ENCODE measurements at regions not wholly inside any gene's neighbourhood (a gene's known extent, or its start where the extent isn't known, plus 50 kb on each side); places are given as distances from the start of the nearest gene placed in this dataset.

DNA sequence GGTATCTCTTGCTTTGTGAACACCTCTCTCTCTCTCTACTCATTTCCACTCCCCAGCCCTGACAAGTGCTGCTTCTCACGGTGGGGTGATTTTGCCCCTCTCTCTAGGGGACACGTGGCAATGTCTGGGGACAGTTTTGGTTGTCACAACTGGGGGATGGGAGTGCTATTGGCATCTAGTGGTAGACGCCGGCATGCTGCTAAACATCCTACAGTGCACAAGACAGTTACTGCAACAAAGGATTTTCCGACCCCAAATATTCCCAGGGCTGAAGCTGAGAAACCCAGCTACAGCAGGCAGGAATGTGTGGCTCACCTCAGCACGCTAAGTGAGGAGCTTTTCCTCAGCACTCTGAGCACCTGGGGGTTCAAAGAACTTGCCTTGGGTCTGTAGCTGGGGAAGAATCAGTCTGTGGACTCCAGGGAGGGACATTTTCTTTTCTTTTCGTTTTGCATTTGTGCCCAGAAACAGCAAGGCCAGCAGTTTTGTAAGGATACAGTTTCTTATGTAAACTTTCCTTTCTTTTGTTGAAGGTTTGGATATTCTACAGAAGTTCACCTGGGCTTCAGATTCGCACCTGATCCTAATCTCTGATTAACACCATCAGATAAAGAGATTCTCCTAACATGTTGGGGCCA is 246.9 kb upstream of the ZFP64 start (continued):
- TF ChIP-seq ELF4 (CRISPR knock-in tag; IDR thresholded peaks at IDR 0.05; ENCODE audit: borderline replicate concordance) (no peak), PRMT3 (CRISPR knock-in tag; IDR thresholded peaks at IDR 0.05; ENCODE audit: borderline replicate concordance, low read depth) (no peak), CC2D1A (CRISPR knock-in tag; IDR thresholded peaks at IDR 0.05) (no peak), ZNF367 (CRISPR knock-in tag; IDR thresholded peaks at IDR 0.05; ENCODE audit: borderline replicate concordance) (no peak), TEF (CRISPR knock-in tag; IDR thresholded peaks at IDR 0.05) (no peak), ZNF784 (CRISPR knock-in tag; IDR thresholded peaks at IDR 0.05; ENCODE audit: borderline replicate concordance) (no peak), SMC3 (IDR thresholded peaks at IDR 0.05; ENCODE audit: low read length) (peak; percentile 20; the same call in 1 of the 2 replicates), HOXD1 (CRISPR knock-in tag; IDR thresholded peaks at IDR 0.05) (no peak), ELF3 (CRISPR knock-in tag; IDR thresholded peaks at IDR 0.05) (no peak), ZFP41 (CRISPR knock-in tag; IDR thresholded peaks at IDR 0.05; ENCODE audit: borderline replicate concordance) (no peak), ZNF264 (CRISPR knock-in tag; IDR thresholded peaks at IDR 0.05) (no peak), ZNF430 (CRISPR knock-in tag; IDR thresholded peaks at IDR 0.05) (no peak), MXI1 (IDR thresholded peaks at IDR 0.05; ENCODE audit: borderline replicate concordance, low read depth, low read length) (no peak), SIX4 (CRISPR knock-in tag; IDR thresholded peaks at IDR 0.05) (no peak), DR1 (CRISPR knock-in tag; IDR thresholded peaks at IDR 0.05) (no peak), MAFF (IDR thresholded peaks at IDR 0.05; ENCODE audit: low read depth, low read length) (peak; percentile 70), ZNF83 (CRISPR knock-in tag; IDR thresholded peaks at IDR 0.05; ENCODE audit: borderline replicate concordance) (no peak), REPIN1 (CRISPR knock-in tag; IDR thresholded peaks at IDR 0.05; ENCODE audit: borderline replicate concordance, low read depth) (no peak)
- TF ChIP-seq, protein P1, sequence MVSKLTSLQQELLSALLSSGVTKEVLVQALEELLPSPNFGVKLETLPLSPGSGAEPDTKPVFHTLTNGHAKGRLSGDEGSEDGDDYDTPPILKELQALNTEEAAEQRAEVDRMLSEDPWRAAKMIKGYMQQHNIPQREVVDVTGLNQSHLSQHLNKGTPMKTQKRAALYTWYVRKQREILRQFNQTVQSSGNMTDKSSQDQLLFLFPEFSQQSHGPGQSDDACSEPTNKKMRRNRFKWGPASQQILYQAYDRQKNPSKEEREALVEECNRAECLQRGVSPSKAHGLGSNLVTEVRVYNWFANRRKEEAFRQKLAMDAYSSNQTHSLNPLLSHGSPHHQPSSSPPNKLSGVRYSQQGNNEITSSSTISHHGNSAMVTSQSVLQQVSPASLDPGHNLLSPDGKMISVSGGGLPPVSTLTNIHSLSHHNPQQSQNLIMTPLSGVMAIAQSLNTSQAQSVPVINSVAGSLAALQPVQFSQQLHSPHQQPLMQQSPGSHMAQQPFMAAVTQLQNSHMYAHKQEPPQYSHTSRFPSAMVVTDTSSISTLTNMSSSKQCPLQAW (CRISPR knock-in tag; IDR thresholded peaks at IDR 0.05): no peak
- TF ChIP-seq, protein P2, sequence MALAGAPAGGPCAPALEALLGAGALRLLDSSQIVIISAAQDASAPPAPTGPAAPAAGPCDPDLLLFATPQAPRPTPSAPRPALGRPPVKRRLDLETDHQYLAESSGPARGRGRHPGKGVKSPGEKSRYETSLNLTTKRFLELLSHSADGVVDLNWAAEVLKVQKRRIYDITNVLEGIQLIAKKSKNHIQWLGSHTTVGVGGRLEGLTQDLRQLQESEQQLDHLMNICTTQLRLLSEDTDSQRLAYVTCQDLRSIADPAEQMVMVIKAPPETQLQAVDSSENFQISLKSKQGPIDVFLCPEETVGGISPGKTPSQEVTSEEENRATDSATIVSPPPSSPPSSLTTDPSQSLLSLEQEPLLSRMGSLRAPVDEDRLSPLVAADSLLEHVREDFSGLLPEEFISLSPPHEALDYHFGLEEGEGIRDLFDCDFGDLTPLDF (CRISPR knock-in tag; IDR thresholded peaks at IDR 0.05): no peak
- TF ChIP-seq, protein P3, sequence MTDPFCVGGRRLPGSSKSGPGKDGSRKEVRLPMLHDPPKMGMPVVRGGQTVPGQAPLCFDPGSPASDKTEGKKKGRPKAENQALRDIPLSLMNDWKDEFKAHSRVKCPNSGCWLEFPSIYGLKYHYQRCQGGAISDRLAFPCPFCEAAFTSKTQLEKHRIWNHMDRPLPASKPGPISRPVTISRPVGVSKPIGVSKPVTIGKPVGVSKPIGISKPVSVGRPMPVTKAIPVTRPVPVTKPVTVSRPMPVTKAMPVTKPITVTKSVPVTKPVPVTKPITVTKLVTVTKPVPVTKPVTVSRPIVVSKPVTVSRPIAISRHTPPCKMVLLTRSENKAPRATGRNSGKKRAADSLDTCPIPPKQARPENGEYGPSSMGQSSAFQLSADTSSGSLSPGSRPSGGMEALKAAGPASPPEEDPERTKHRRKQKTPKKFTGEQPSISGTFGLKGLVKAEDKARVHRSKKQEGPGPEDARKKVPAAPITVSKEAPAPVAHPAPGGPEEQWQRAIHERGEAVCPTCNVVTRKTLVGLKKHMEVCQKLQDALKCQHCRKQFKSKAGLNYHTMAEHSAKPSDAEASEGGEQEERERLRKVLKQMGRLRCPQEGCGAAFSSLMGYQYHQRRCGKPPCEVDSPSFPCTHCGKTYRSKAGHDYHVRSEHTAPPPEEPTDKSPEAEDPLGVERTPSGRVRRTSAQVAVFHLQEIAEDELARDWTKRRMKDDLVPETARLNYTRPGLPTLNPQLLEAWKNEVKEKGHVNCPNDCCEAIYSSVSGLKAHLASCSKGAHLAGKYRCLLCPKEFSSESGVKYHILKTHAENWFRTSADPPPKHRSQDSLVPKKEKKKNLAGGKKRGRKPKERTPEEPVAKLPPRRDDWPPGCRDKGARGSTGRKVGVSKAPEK (CRISPR knock-in tag; IDR thresholded peaks at IDR 0.05; ENCODE audit: borderline replicate concordance): no peak
